IMR-90 (cell line): ENCODE measurements at regions not wholly inside any gene's neighbourhood (a gene's known extent, or its start where the extent isn't known, plus 50 kb on each side); places are given as distances from the start of the nearest gene placed in this dataset.

Experiments
- ATAC-seq: fragments of 200-7000 bp; cut with Tn5 transposase; 2 replicates; pipeline ENCODE4 v1.9.1; 2020; ENCODE audit warnings: low read depth, mild to moderate bottlenecking, moderate library complexity
- BruUV-seq: library from RNA; stranded (reverse); fragments of 400-500 nt; replicated peaks from 2 replicates; lab custom pipeline; 2021; lab: Mats Ljungman, UMichigan
- CTCF ChIA-PET: fragments of 300-600 bp; formaldehyde crosslinking; extraction: SDS; loops from one replicate; lab custom pipeline; 2021; ENCODE audit warnings: antibody characterized with exemption; lab: Yijun Ruan, JAX
- POLR2A ChIA-PET: fragments of 300-600 bp; sonication (Branson Sonifier 250); formaldehyde crosslinking; loops from one replicate; lab custom pipeline; 2022; ENCODE audit warnings: antibody characterized with exemption; ENCODE audit not compliant: unreplicated experiment; lab: Charles Lee
- DNase-seq: peaks from one replicate; pipeline ENCODE4 v3.0.0; 2013
- H2AFZ ChIP-seq: replicated peaks from 2 replicates; pipeline ENCODE3; 2013; ENCODE audit warnings: low read length, mild to moderate bottlenecking; ENCODE audit not compliant: poor library complexity
- H2AK5ac ChIP-seq: 2 replicates; pipeline ENCODE4 v1.6.1; 2013; ENCODE audit warnings: low read depth, low read length, inconsistent platforms
- H2AK9ac ChIP-seq: replicated peaks from 2 replicates; pipeline ENCODE3; 2013; ENCODE audit warnings: mild to moderate bottlenecking, low read depth, low read length, moderate library complexity; ENCODE audit not compliant: poor library complexity
- H2BK120ac ChIP-seq: 2 replicates; pipeline ENCODE4 v1.6.1; 2013; ENCODE audit warnings: low read depth, low read length, inconsistent platforms
- H2BK15ac ChIP-seq: 3 replicates; pipeline ENCODE4 v1.6.1; 2013; ENCODE audit warnings: low read depth, low read length, inconsistent platforms
- H2BK20ac ChIP-seq: 2 replicates; pipeline ENCODE4 v1.6.1; 2013; ENCODE audit warnings: low read depth, mild to moderate bottlenecking, inconsistent platforms, low read length, moderate library complexity
- H2BK5ac ChIP-seq: 2 replicates; pipeline ENCODE4 v1.6.1; 2013; ENCODE audit warnings: mild to moderate bottlenecking, low read depth, low read length, inconsistent platforms; ENCODE audit not compliant: poor library complexity, severe bottlenecking
- H3K14ac ChIP-seq: replicated peaks from 2 replicates; pipeline ENCODE4 v1.6.1; 2013; ENCODE audit warnings: low read depth, low read length, inconsistent platforms
- H3K18ac ChIP-seq: 2 replicates; pipeline ENCODE4 v1.6.1; 2013; ENCODE audit warnings: low read depth, low read length, control low read depth
- H3K23ac ChIP-seq: 2 replicates; pipeline ENCODE4 v1.6.1; 2013; ENCODE audit warnings: low read depth, low read length, inconsistent platforms
- H3K27ac ChIP-seq: 2 replicates; pipeline ENCODE4 v1.5.1; 2013; ENCODE audit warnings: mild to moderate bottlenecking, control low read depth, low read length; ENCODE audit not compliant: insufficient read depth
- H3K27me3 ChIP-seq: 2 replicates; pipeline ENCODE4 v1.6.1; 2013; ENCODE audit warnings: low read length; ENCODE audit not compliant: control insufficient read depth, insufficient read depth
- H3K36me3 ChIP-seq: 2 replicates; pipeline ENCODE4 v1.6.1; 2013; ENCODE audit warnings: low read length, mixed read lengths; ENCODE audit not compliant: control insufficient read depth, insufficient read depth
- H3K4ac ChIP-seq: 2 replicates; pipeline ENCODE4 v1.6.1; 2013; ENCODE audit warnings: low read depth, low read length, inconsistent platforms
- H3K4me1 ChIP-seq: 2 replicates; pipeline ENCODE4 v1.6.1; 2013; ENCODE audit warnings: low read length, mixed read lengths; ENCODE audit not compliant: control insufficient read depth, insufficient read depth
- H3K4me2 ChIP-seq: 2 replicates; pipeline ENCODE4 v1.6.1; 2013; ENCODE audit warnings: low read depth, mild to moderate bottlenecking, control low read depth, low read length, moderate library complexity
- H3K4me3 ChIP-seq: 2 replicates; pipeline ENCODE4 v1.5.1; 2013; ENCODE audit warnings: low read depth, mild to moderate bottlenecking, control low read depth, low read length, moderate library complexity; ENCODE audit not compliant: insufficient read depth
- H3K56ac ChIP-seq: 2 replicates; pipeline ENCODE4 v1.6.1; 2013; ENCODE audit warnings: low read length, inconsistent platforms; ENCODE audit not compliant: insufficient read depth; ENCODE audit errors: extremely low read depth
- H3K79me1 ChIP-seq, 2 experiments: 2 replicates each; pipeline ENCODE4 v1.6.1; 2013; ENCODE audit warnings: low read length in 2 of 2, inconsistent platforms in 1 of 2, low read depth in 1 of 2
- H3K9ac ChIP-seq: 2 replicates; pipeline ENCODE4 v1.6.1; 2013; ENCODE audit warnings: low read depth, low read length, control low read depth
- H3K9me1 ChIP-seq: 2 replicates; pipeline ENCODE4 v1.6.1; 2013; ENCODE audit warnings: low read length, inconsistent platforms; ENCODE audit not compliant: insufficient read depth
- H3K9me3 ChIP-seq: 2 replicates; pipeline ENCODE4 v1.6.1; 2013; ENCODE audit warnings: low read length; ENCODE audit not compliant: control insufficient read depth, insufficient read depth
- H4K20me1 ChIP-seq: 2 replicates; pipeline ENCODE4 v1.6.1; 2013; ENCODE audit warnings: low read length, inconsistent platforms; ENCODE audit not compliant: insufficient read depth
- H4K5ac ChIP-seq: 2 replicates; pipeline ENCODE4 v1.6.1; 2013; ENCODE audit warnings: mild to moderate bottlenecking, low read depth, low read length, control low read depth
- H4K8ac ChIP-seq, 2 experiments: 2 replicates each; pipeline ENCODE4 v1.6.1; 2013; ENCODE audit warnings: low read depth in 2 of 2, low read length in 2 of 2, control low read depth in 1 of 2, inconsistent platforms in 1 of 2
- H4K91ac ChIP-seq: 2 replicates; pipeline ENCODE4 v1.6.1; 2013; ENCODE audit warnings: low read depth, low read length, inconsistent platforms; ENCODE audit not compliant: insufficient read depth
- BHLHE40 ChIP-seq: fragments of 150-350 bp; IDR thresholded peaks from 2 replicates; pipeline ENCODE4 v1.6.1; 2016; ENCODE audit warnings: mild to moderate bottlenecking, low read depth, low read length
- CEBPB ChIP-seq: IDR thresholded peaks from 2 replicates; pipeline ENCODE4 v1.6.1; 2012; ENCODE audit warnings: low read depth, low read length, improper control_type of control experiment
- CHD1 ChIP-seq: IDR thresholded peaks from 2 replicates; pipeline ENCODE4 v1.6.1; 2012; ENCODE audit warnings: low read depth, low read length, improper control_type of control experiment
- ELK1 ChIP-seq: fragments of 150-350 bp; IDR thresholded peaks from 2 replicates; pipeline ENCODE4 v1.6.1; 2016; ENCODE audit warnings: low read depth, mild to moderate bottlenecking, low read length, moderate library complexity, borderline replicate concordance
- FOS ChIP-seq: fragments of 150-350 bp; IDR thresholded peaks from 2 replicates; pipeline ENCODE4 v1.6.1; 2016; ENCODE audit warnings: low read depth, low read length
- MAFK ChIP-seq: IDR thresholded peaks from 2 replicates; pipeline ENCODE4 v1.6.1; 2012; ENCODE audit warnings: low read depth, low read length, improper control_type of control experiment
- MAZ ChIP-seq: IDR thresholded peaks from 2 replicates; pipeline ENCODE4 v1.6.1; 2012; ENCODE audit warnings: low read depth, mild to moderate bottlenecking, low read length, improper control_type of control experiment, moderate library complexity, borderline replicate concordance
- MXI1 ChIP-seq: IDR thresholded peaks from 2 replicates; pipeline ENCODE4 v1.6.1; 2012; ENCODE audit warnings: low read depth, mild to moderate bottlenecking, low read length, moderate library complexity, borderline replicate concordance
- NFE2L2 ChIP-seq: fragments of 150-350 bp; IDR thresholded peaks from 2 replicates; pipeline ENCODE4 v1.6.1; 2016; ENCODE audit warnings: low read depth, mild to moderate bottlenecking, low read length
- POLR2A ChIP-seq: IDR thresholded peaks from 2 replicates; pipeline ENCODE4 v1.6.1; 2012; ENCODE audit warnings: mild to moderate bottlenecking, low read depth, low read length
- RAD21 ChIP-seq: IDR thresholded peaks from 2 replicates; pipeline ENCODE4 v1.6.1; 2012; ENCODE audit warnings: low read length, improper control_type of control experiment
- RCOR1 ChIP-seq: IDR thresholded peaks from 2 replicates; pipeline ENCODE4 v1.6.1; 2012; ENCODE audit warnings: mild to moderate bottlenecking, low read length, improper control_type of control experiment; ENCODE audit not compliant: insufficient replicate concordance
- RFX5 ChIP-seq: IDR thresholded peaks from 2 replicates; pipeline ENCODE4 v1.8.0; 2012; ENCODE audit warnings: low read depth, mild to moderate bottlenecking, low read length, moderate library complexity
- SMC3 ChIP-seq: fragments of 150-350 bp; IDR thresholded peaks from 2 replicates; pipeline ENCODE4 v1.6.1; 2016; ENCODE audit warnings: low read depth, mild to moderate bottlenecking, antibody characterized with exemption, low read length, moderate library complexity
- USF2 ChIP-seq: fragments of 150-350 bp; IDR thresholded peaks from 2 replicates; pipeline ENCODE4 v1.6.1; 2017; ENCODE audit warnings: mild to moderate bottlenecking, antibody characterized with exemption, low read length, low read depth
- WGBS, 2 experiments: methylation state at CpG; one replicate each; pipeline versions ENCODE4 v1.1.5 to v1.1.7; 2013; ENCODE audit warnings: missing lambda C conversion rate in 2 of 2; ENCODE audit not compliant: insufficient read length in 1 of 2; ENCODE audit errors: extremely low coverage in 2 of 2; 5-methylcytosine and 5-hydroxymethylcytosine counted together
- dilution Hi-C: fragments of 300-500 bp; cut with HindIII; formaldehyde crosslinking; loops from one replicate; pipeline ENCODE4 v1.14.3; 2018; ENCODE audit warnings: low sequenced_read_pairs; ENCODE audit not compliant: unreplicated experiment
- in situ Hi-C: fragments of 300-500 bp; cut with MboI; formaldehyde crosslinking; loops from 3 replicates; pipeline ENCODE4 v1.14.3; 2019; ENCODE audit warnings: low sequenced_read_pairs, inconsistent platforms, mixed read lengths
- intact Hi-C: fragments of 100-400 bp; cut with micrococcal nuclease; formaldehyde crosslinking; loops from 2 replicates; pipeline ENCODE4 v1.10.0; 2022
- TF ChIP-seq, protein P1 (sequence below): conservative IDR thresholded peaks from 2 replicates; pipeline ENCODE4 v1.5.1; 2012; ENCODE audit warnings: mild to moderate bottlenecking, low read depth, low read length, improper control_type of control experiment

- ATAC-seq (no peak), DNase-seq (no peak)
- no peak overlapping the region for H3K14ac ChIP-seq
- H3K9me1 ChIP-seq = no peaks in the 10 kb centered on the region
- H3K4ac ChIP-seq = no peak overlapping the region
- no peak overlapping the region for H4K91ac ChIP-seq
- no peak overlapping the region for H2AFZ ChIP-seq
- in situ Hi-C loops = no loop called here
- H2BK120ac ChIP-seq = no peak overlapping the region
- H3K56ac ChIP-seq = no peak overlapping the region
- intact Hi-C loops = no loop called here
- H2BK20ac ChIP-seq = no peak overlapping the region
- no peaks in the 10 kb centered on the region for H3K4me1 ChIP-seq
- no peak overlapping the region for H3K27ac ChIP-seq
- H3K4me3 ChIP-seq = no peak overlapping the region
- CTCF ChIA-PET = interaction anchor here (0.6 kb wide), 1 partner anchor 70 kb away, joined by 3 read pairs; no protein-coding TSS in a partner anchor
- no CpG with 5 or more reads among the region's 4 CpGs for whole genome bisulfite sequencing, 2 experiments
- H4K20me1 ChIP-seq = no peaks in the 10 kb centered on the region
- no peak overlapping the region for H3K18ac ChIP-seq
- H2AK9ac ChIP-seq = no peak overlapping the region
- H3K36me3 ChIP-seq = no peaks in the 10 kb centered on the region
- no peak overlapping the region for H3K4me2 ChIP-seq
- H3K9ac ChIP-seq = no peak overlapping the region
- BruUV-seq = no TSS peak
- no peak overlapping the region for H3K23ac ChIP-seq
- H2BK15ac ChIP-seq = no peak overlapping the region
- H4K8ac ChIP-seq = no peak overlapping the region
- H3K27me3 ChIP-seq = no peaks in the 10 kb centered on the region
- dilution Hi-C loops = no loop called here
- H3K9me3 ChIP-seq = peaks cover 2% of the 10 kb centered on the region; the same call in 1 of the 2 replicates
- POLR2A ChIA-PET = no interaction called here
- H2AK5ac ChIP-seq = no peak overlapping the region
- TF ChIP-seq, protein P1, sequence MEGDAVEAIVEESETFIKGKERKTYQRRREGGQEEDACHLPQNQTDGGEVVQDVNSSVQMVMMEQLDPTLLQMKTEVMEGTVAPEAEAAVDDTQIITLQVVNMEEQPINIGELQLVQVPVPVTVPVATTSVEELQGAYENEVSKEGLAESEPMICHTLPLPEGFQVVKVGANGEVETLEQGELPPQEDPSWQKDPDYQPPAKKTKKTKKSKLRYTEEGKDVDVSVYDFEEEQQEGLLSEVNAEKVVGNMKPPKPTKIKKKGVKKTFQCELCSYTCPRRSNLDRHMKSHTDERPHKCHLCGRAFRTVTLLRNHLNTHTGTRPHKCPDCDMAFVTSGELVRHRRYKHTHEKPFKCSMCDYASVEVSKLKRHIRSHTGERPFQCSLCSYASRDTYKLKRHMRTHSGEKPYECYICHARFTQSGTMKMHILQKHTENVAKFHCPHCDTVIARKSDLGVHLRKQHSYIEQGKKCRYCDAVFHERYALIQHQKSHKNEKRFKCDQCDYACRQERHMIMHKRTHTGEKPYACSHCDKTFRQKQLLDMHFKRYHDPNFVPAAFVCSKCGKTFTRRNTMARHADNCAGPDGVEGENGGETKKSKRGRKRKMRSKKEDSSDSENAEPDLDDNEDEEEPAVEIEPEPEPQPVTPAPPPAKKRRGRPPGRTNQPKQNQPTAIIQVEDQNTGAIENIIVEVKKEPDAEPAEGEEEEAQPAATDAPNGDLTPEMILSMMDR = no peak
- no peak for TF ChIP-seq SMC3
- no peak for TF ChIP-seq USF2
- TF ChIP-seq RFX5 = no peak
- TF ChIP-seq NFE2L2 = no peak
- TF ChIP-seq RAD21 = no peak
- TF ChIP-seq MAFK = no peak
- no peak for TF ChIP-seq FOS
- TF ChIP-seq ELK1 = no peak
- TF ChIP-seq POLR2A = no peak
- no peak for TF ChIP-seq BHLHE40
- TF ChIP-seq RCOR1 = no peak
- TF ChIP-seq CHD1 = no peak
- no peak for TF ChIP-seq MXI1
- no peak for TF ChIP-seq MAZ
- no peak for TF ChIP-seq CEBPB
- H2BK5ac ChIP-seq = no peak overlapping the region
- H3K79me1 ChIP-seq = no peaks in the 10 kb centered on the region
- no peak overlapping the region for H4K5ac ChIP-seq
Measured at GRCh38 chr14:37776791-37777499, 181.5 kb downstream of the TTC6 start.
